Endodermal cell (in vitro differentiated cells): ENCODE measurements at regions not wholly inside any gene's neighbourhood (a gene's known extent, or its start where the extent isn't known, plus 50 kb on each side); places are given as distances from the start of the nearest gene placed in this dataset.
A peak's percentile ranks its signal among the peaks of the same experiment; 100 is the strongest.

Source experiments
- DNase-seq: peaks from one replicate; pipeline ENCODE4 v3.0.0-alpha.2; 2017
- H3K27ac ChIP-seq: 2 replicates; pipeline ENCODE4 v1.5.1; 2013; ENCODE audit warnings: mild to moderate bottlenecking, low read depth, low read length, moderate library complexity
- H3K27me3 ChIP-seq: 2 replicates; pipeline ENCODE4 v1.6.1; 2013; ENCODE audit warnings: mild to moderate bottlenecking, low read length, moderate library complexity; ENCODE audit not compliant: insufficient read depth, control insufficient read depth, poor library complexity, severe bottlenecking
- H3K36me3 ChIP-seq: 2 replicates; pipeline ENCODE4 v1.7.0; 2013; ENCODE audit warnings: mild to moderate bottlenecking, low read length, moderate library complexity; ENCODE audit not compliant: control insufficient read depth, insufficient read depth
- H3K4me1 ChIP-seq: one replicate; pipeline ENCODE4 v1.7.0; 2013; ENCODE audit warnings: low read length; ENCODE audit not compliant: control insufficient read depth, insufficient read depth
- H3K4me3 ChIP-seq: 2 replicates; pipeline ENCODE4 v1.5.1; 2013; ENCODE audit warnings: mild to moderate bottlenecking, low read length, moderate library complexity
- H3K9ac ChIP-seq: 2 replicates; pipeline ENCODE4 v1.6.1; 2013; ENCODE audit warnings: mild to moderate bottlenecking, low read length, moderate library complexity; ENCODE audit not compliant: poor library complexity, severe bottlenecking; ENCODE audit errors: extremely low read depth
- H3K9me3 ChIP-seq: 2 replicates; pipeline ENCODE4 v1.6.1; 2013; ENCODE audit warnings: mild to moderate bottlenecking, low read length, moderate library complexity; ENCODE audit not compliant: control insufficient read depth
- H3K27ac Mint-ChIP-seq: 2 replicates; pipeline ENCODE4 v1.8.0; 2020; ENCODE audit warnings: mixed read lengths
- H3K27me3 Mint-ChIP-seq: 2 replicates; pipeline ENCODE4 v1.8.0; 2021; ENCODE audit warnings: mild to moderate bottlenecking, mixed read lengths; ENCODE audit not compliant: insufficient read depth
- H3K36me3 Mint-ChIP-seq: 2 replicates; pipeline ENCODE4 v1.8.0; 2020; ENCODE audit warnings: low read depth, mixed read lengths
- H3K4me1 Mint-ChIP-seq: 2 replicates; pipeline ENCODE4 v1.8.0; 2020; ENCODE audit warnings: mixed read lengths
- H3K4me3 Mint-ChIP-seq: 2 replicates; pipeline ENCODE4 v1.8.0; 2020; ENCODE audit warnings: mild to moderate bottlenecking, moderate library complexity, mixed read lengths
- H3K9me3 Mint-ChIP-seq: 2 replicates; pipeline ENCODE4 v1.8.0; 2020; ENCODE audit warnings: mild to moderate bottlenecking, mixed read lengths
- CTCF ChIP-seq: fragments of 200-600 bp; sonication (generic); conservative IDR thresholded peaks from 2 replicates; pipeline ENCODE4 v1.5.0; 2021; ENCODE audit warnings: antibody characterized with exemption, mild to moderate bottlenecking
- WGBS, 2 experiments: methylation state at CpG; one replicate each; pipeline versions ENCODE4 v1.1.5 to v1.1.7; 2013; ENCODE audit warnings: missing lambda C conversion rate in 2 of 2, mixed read lengths in 1 of 2; ENCODE audit not compliant: insufficient coverage in 1 of 2, insufficient read length in 1 of 2; 5-methylcytosine and 5-hydroxymethylcytosine counted together

GRCh38 chr3:104132566-104133403 lies 1233.9 kb upstream of the ALCAM start:
- no peak overlapping the region for H3K9ac ChIP-seq
- no peak for TF ChIP-seq CTCF
- H3K4me1 Mint-ChIP-seq, result no peaks in the 10 kb centered on the region
- H3K4me3 ChIP-seq, result no peak overlapping the region
- no peak overlapping the region for H3K27ac Mint-ChIP-seq
- DNase-seq, result no peak
- no peaks in the 10 kb centered on the region for H3K27me3 Mint-ChIP-seq
- no peaks in the 10 kb centered on the region for H3K4me1 ChIP-seq
- no peaks in the 10 kb centered on the region for H3K36me3 Mint-ChIP-seq
- 81% methylated on average over 2 of the region's 2 CpGs; no CpG with 5 or more reads in 1 of the 2 experiments for WGBS, 2 experiments
- H3K27me3 ChIP-seq, result no peaks in the 10 kb centered on the region
- H3K36me3 ChIP-seq, result no peaks in the 10 kb centered on the region
- H3K4me3 Mint-ChIP-seq, result no peak overlapping the region
- H3K27ac ChIP-seq, result no peak overlapping the region
- H3K9me3 ChIP-seq, result no peaks in the 10 kb centered on the region
- peaks cover 2% of the 10 kb centered on the region for H3K9me3 Mint-ChIP-seq

- H3K9me3 ChIP-seq, result no peaks in the 10 kb centered on the region
- H3K9me3 Mint-ChIP-seq, result peaks cover 2% of the 10 kb centered on the region
- 79 to 84% methylated on average over 5 of the region's 5 CpGs for WGBS, 2 experiments
- H3K4me3 ChIP-seq, result no peak overlapping the region
- no peaks in the 10 kb centered on the region for H3K4me1 ChIP-seq
- H3K27me3 ChIP-seq, result no peaks in the 10 kb centered on the region
- no peaks in the 10 kb centered on the region for H3K4me1 Mint-ChIP-seq
- H3K27ac Mint-ChIP-seq, result no peak overlapping the region
- no peak overlapping the region for H3K4me3 Mint-ChIP-seq
- H3K36me3 Mint-ChIP-seq, result no peaks in the 10 kb centered on the region
- H3K27me3 Mint-ChIP-seq, result no peaks in the 10 kb centered on the region
- no peak overlapping the region for H3K9ac ChIP-seq
- H3K27ac ChIP-seq, result no peak overlapping the region
- H3K36me3 ChIP-seq, result no peaks in the 10 kb centered on the region
- peak; percentile 45 for TF ChIP-seq CTCF
- DNase-seq, result peak; percentile 73
Observed at GRCh38 chr3:104133630-104134029, 1233.1 kb upstream of the ALCAM start.

GRCh38 chr3:104137116-104137515 lies 1229.6 kb upstream of the ALCAM start:
- no peaks in the 10 kb centered on the region for H3K27me3 Mint-ChIP-seq
- no peak overlapping the region for H3K4me3 Mint-ChIP-seq
- Histone ChIP-seq H3K36me3 (no peaks in the 10 kb centered on the region), H3K27me3 (no peaks in the 10 kb centered on the region), H3K4me3 (no peak overlapping the region), H3K4me1 (no peaks in the 10 kb centered on the region), H3K27ac (no peak overlapping the region), H3K9me3 (no peaks in the 10 kb centered on the region), H3K9ac (no peak overlapping the region)
- H3K4me1 Mint-ChIP-seq, result no peaks in the 10 kb centered on the region
- 88 to 91% methylated on average over 4 of the region's 4 CpGs for WGBS, 2 experiments
- no peaks in the 10 kb centered on the region for H3K9me3 Mint-ChIP-seq
- TF ChIP-seq CTCF, result no peak
- no peaks in the 10 kb centered on the region for H3K36me3 Mint-ChIP-seq
- no peak for DNase-seq
- no peak overlapping the region for H3K27ac Mint-ChIP-seq
